ENCODE measurements at regions not wholly inside any gene's neighbourhood (a gene's known extent, or its start where the extent isn't known, plus 50 kb on each side); places are given as distances from the start of the nearest gene placed in this dataset.

DNA sequence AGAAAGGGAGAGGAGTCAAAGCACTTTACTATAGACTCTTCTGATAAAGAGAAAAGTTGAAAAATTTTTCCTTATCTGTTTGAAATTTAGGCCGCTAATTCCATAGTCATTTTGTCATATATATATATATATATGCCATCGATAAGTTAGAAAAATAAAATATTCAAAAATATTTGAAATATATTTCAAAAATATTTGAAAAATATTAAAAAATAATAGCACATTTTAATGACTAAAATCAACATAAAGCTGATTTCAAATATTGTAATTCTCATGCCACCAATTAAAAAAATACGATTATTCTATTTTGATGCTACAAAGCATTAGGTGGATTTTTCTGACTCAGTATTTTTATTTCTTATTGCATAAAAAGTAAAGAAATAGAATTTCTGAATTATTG lies 87.1 kb downstream of the KIF2B start:
- TF ChIP-seq CTCF (IDR thresholded peaks at IDR 0.05) = no peak
- no peak for TF ChIP-seq POLR2AphosphoS5 (IDR thresholded peaks at IDR 0.05)
- no peak for TF ChIP-seq POLR2A (IDR thresholded peaks at IDR 0.05)
- no peak for TF ChIP-seq EP300 (IDR thresholded peaks at IDR 0.05)

All from stomach (tissue), 4 donors.